ENCODE measurements at regions not wholly inside any gene's neighbourhood (a gene's known extent, or its start where the extent isn't known, plus 50 kb on each side); places are given as distances from the start of the nearest gene placed in this dataset.

GRCh38 chr11:112835591-112836255 is 125.5 kb upstream of the NCAM1 start:
- DNase-seq (ENCODE audit: extremely low spot score in 2 of 2) = no peak
- no peak overlapping the region for H3K27ac ChIP-seq
- H3K4me3 ChIP-seq = no peak overlapping the region
- intact Hi-C loops (cut with DNase I) = no loop called here
- H3K9me3 ChIP-seq = no peaks in the 10 kb centered on the region
- no peaks in the 10 kb centered on the region for H3K36me3 ChIP-seq
- no peaks in the 10 kb centered on the region for H3K27me3 ChIP-seq
- H3K4me1 ChIP-seq = no peaks in the 10 kb centered on the region
- no peak for TF ChIP-seq POLR2A (IDR thresholded peaks at IDR 0.05)

- DNase-seq (ENCODE audit: extremely low spot score in 2 of 2) = no peak
- Histone ChIP-seq H3K4me3 (no peak overlapping the region), H3K9me3 (no peaks in the 10 kb centered on the region), H3K4me1 (no peaks in the 10 kb centered on the region), H3K27ac (no peak overlapping the region), H3K27me3 (no peaks in the 10 kb centered on the region), H3K36me3 (no peaks in the 10 kb centered on the region)
- TF ChIP-seq POLR2A (IDR thresholded peaks at IDR 0.05) = no peak
- TF ChIP-seq, protein P1, sequence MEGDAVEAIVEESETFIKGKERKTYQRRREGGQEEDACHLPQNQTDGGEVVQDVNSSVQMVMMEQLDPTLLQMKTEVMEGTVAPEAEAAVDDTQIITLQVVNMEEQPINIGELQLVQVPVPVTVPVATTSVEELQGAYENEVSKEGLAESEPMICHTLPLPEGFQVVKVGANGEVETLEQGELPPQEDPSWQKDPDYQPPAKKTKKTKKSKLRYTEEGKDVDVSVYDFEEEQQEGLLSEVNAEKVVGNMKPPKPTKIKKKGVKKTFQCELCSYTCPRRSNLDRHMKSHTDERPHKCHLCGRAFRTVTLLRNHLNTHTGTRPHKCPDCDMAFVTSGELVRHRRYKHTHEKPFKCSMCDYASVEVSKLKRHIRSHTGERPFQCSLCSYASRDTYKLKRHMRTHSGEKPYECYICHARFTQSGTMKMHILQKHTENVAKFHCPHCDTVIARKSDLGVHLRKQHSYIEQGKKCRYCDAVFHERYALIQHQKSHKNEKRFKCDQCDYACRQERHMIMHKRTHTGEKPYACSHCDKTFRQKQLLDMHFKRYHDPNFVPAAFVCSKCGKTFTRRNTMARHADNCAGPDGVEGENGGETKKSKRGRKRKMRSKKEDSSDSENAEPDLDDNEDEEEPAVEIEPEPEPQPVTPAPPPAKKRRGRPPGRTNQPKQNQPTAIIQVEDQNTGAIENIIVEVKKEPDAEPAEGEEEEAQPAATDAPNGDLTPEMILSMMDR (IDR thresholded peaks at IDR 0.05) = no peak
- TF ChIP-seq POLR2AphosphoS5 (IDR thresholded peaks at IDR 0.05; ENCODE audit: insufficient read depth in 1 of 2, low read depth in 1 of 2) = no peak
- intact Hi-C loops (cut with DNase I) = no loop called here
These were observed 125.0 kb upstream of the NCAM1 start for GRCh38 chr11:112836256-112836602.

DNA sequence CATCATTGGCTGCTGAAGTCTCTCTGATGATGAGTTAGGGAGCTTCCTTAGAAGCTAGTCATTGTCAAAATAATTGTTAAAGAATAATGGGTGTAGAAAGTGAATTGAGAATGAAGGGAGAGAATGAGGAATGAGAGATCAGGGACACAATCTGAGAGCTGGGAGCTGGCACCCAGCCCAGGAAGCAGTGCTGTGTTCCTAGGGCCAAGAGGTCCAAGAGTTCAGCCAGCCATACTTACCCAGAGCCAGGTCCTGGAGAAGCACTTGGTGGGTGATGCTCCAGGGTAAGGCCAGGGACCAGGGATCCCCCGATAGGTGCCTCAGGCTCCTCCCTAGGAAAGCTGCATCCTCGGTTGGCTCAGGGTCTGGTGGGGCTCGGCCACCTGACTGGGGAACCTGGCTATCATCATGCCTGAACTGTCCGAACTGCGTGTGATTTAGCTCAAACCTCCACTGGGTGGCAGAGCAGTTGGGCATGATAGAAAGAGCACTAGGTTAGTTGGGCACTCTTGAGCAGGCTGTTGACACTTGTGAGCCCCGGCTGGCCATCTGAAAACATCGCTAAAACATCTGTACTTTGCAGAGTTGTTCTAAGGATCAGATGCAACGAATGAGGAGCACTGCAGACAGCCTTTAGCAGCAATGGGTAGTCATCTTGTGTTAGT is 123.9 kb upstream of the NCAM1 start:
- Histone ChIP-seq H3K4me3 (no peak overlapping the region), H3K27ac (no peak overlapping the region), H3K27me3 (no peaks in the 10 kb centered on the region), H3K36me3 (no peaks in the 10 kb centered on the region), H3K4me1 (no peaks in the 10 kb centered on the region), H3K9me3 (no peaks in the 10 kb centered on the region)
- intact Hi-C loops (cut with DNase I) = no loop called here
- TF ChIP-seq, protein P1 (IDR thresholded peaks at IDR 0.05) = no peak
- TF ChIP-seq POLR2A (IDR thresholded peaks at IDR 0.05) (no peak), POLR2AphosphoS5 (IDR thresholded peaks at IDR 0.05; ENCODE audit: insufficient read depth in 1 of 2, low read depth in 1 of 2) (no peak)
- no peak for DNase-seq (ENCODE audit: extremely low spot score in 2 of 2)

DNA sequence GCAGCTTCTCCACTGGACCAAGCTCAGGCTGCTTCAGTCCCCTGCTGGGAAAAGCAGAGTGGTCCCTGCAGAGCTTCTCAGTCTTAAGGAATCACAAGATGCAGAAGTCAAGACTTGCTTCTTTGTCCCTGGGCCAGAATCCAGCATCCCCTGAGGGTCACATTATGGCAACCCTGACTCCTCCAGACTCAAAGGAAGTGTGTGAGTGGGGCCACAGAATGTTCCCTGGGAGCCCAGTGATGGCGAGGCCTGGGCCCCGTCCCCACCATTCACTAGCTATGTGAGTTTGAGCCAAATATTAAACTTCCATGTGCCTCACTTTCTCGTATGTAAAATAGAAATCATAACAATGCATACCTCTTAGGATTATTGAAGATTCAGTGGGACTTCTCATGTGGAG is 122.2 kb upstream of the NCAM1 start:
- H3K27me3 ChIP-seq = no peaks in the 10 kb centered on the region
- no peaks in the 10 kb centered on the region for H3K4me1 ChIP-seq
- no peak for TF ChIP-seq POLR2AphosphoS5 (IDR thresholded peaks at IDR 0.05; ENCODE audit: insufficient read depth in 1 of 2, low read depth in 1 of 2)
- TF ChIP-seq, protein P1 (IDR thresholded peaks at IDR 0.05) = no peak
- TF ChIP-seq POLR2A (IDR thresholded peaks at IDR 0.05) = no peak
- DNase-seq (ENCODE audit: extremely low spot score in 2 of 2) = no peak
- H3K9me3 ChIP-seq = no peaks in the 10 kb centered on the region
- H3K36me3 ChIP-seq = no peaks in the 10 kb centered on the region
- intact Hi-C loops (cut with DNase I) = no loop called here
- no peak overlapping the region for H3K4me3 ChIP-seq
- H3K27ac ChIP-seq = no peak overlapping the region

GRCh38 chr11:112841729-112842128 is 119.5 kb upstream of the NCAM1 start:
- Histone ChIP-seq H3K9me3 (no peaks in the 10 kb centered on the region), H3K4me1 (no peaks in the 10 kb centered on the region)
- TF ChIP-seq POLR2AphosphoS5 (IDR thresholded peaks at IDR 0.05; ENCODE audit: insufficient read depth in 1 of 2, low read depth in 1 of 2) (no peak), POLR2A (IDR thresholded peaks at IDR 0.05) (no peak)
- TF ChIP-seq, protein P1 (IDR thresholded peaks at IDR 0.05) = no peak

More at GRCh38 chr11:112841729-112842128, 119.5 kb upstream of the NCAM1 start:
- Histone ChIP-seq H3K27ac (no peak overlapping the region), H3K27me3 (no peaks in the 10 kb centered on the region), H3K4me3 (no peak overlapping the region), H3K36me3 (no peaks in the 10 kb centered on the region)
- no peak for DNase-seq (ENCODE audit: extremely low spot score in 2 of 2)
- intact Hi-C loops (cut with DNase I) = no loop called here

Measured in vagina (tissue), 2 donors.